Hepatocyte (in vitro differentiated cells): ENCODE measurements at regions not wholly inside any gene's neighbourhood (a gene's known extent, or its start where the extent isn't known, plus 50 kb on each side); places are given as distances from the start of the nearest gene placed in this dataset.

Source experiments
- EZH2phosphoT487 ChIP-seq: fragments of 200-600 bp; sonication (generic); IDR thresholded peaks from one replicate; pipeline ENCODE4 v1.6.1; 2018; ENCODE audit warnings: antibody characterized with exemption, mild to moderate bottlenecking, low read depth, moderate library complexity; ENCODE audit not compliant: unreplicated experiment, severe bottlenecking
- TF ChIP-seq, protein P1 (sequence below): fragments of 200-600 bp; sonication (generic); IDR thresholded peaks from 2 replicates; pipeline ENCODE4 v1.5.1; 2016; ENCODE audit warnings: antibody characterized with exemption, mild to moderate bottlenecking; ENCODE audit not compliant: poor library complexity

DNA sequence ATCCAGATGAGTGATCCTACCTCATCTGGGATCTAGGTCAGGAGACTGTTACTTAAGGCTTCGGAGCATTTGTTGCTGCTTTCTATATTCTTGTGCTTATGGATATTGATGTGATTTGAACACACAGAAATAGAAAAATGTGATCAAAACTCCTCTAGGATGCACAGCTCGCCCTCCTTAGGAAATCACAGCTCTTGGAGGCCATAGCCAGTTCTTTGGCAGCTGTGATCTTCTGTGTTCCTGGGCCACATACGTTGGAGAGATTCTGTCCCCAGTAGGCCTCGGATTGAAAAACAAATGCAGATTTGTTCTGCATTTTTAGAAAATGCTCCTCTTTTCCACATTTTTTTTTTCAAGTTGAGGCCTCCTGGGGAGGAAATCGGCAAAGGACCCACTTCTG lies 437.4 kb upstream of the THBS1 start:
- TF ChIP-seq, protein P1, sequence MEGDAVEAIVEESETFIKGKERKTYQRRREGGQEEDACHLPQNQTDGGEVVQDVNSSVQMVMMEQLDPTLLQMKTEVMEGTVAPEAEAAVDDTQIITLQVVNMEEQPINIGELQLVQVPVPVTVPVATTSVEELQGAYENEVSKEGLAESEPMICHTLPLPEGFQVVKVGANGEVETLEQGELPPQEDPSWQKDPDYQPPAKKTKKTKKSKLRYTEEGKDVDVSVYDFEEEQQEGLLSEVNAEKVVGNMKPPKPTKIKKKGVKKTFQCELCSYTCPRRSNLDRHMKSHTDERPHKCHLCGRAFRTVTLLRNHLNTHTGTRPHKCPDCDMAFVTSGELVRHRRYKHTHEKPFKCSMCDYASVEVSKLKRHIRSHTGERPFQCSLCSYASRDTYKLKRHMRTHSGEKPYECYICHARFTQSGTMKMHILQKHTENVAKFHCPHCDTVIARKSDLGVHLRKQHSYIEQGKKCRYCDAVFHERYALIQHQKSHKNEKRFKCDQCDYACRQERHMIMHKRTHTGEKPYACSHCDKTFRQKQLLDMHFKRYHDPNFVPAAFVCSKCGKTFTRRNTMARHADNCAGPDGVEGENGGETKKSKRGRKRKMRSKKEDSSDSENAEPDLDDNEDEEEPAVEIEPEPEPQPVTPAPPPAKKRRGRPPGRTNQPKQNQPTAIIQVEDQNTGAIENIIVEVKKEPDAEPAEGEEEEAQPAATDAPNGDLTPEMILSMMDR = no peak
- no peak for TF ChIP-seq EZH2phosphoT487
